GM18861 (cell line): ENCODE measurements at regions not wholly inside any gene's neighbourhood (a gene's known extent, or its start where the extent isn't known, plus 50 kb on each side); places are given as distances from the start of the nearest gene placed in this dataset.
A peak's percentile ranks its signal among the peaks of the same experiment; 100 is the strongest.

Experiments used
- ATAC-seq: cut with Tn5 transposase; IDR thresholded peaks from one replicate; pipeline ENCODE4 v1.9.1; 2021; ENCODE audit not compliant: unreplicated experiment

- peak; percentile 59 for ATAC-seq
Observed at GRCh38 chr5:107265193-107265592, 405.5 kb downstream of the EFNA5 start.

GRCh38 chr5:107263387-107264018, 407.2 kb downstream of the EFNA5 start:
- peak; percentile 56 for ATAC-seq

GRCh38 chr5:107257885-107258520, 412.7 kb downstream of the EFNA5 start:
- peak; percentile 85 for ATAC-seq

GRCh38 chr5:107254902-107255234, 415.9 kb downstream of the EFNA5 start:
- no peak for ATAC-seq

GRCh38 chr5:107254214-107254901, 416.4 kb downstream of the EFNA5 start:
- ATAC-seq, result no peak

GRCh38 chr5:107253246-107253645, 417.5 kb downstream of the EFNA5 start:
- ATAC-seq, result no peak

GRCh38 chr5:107251151-107251550, 419.6 kb downstream of the EFNA5 start:
- no peak for ATAC-seq

- no peak for ATAC-seq
Observed at GRCh38 chr5:107248066-107248695, 422.6 kb downstream of the EFNA5 start.

GRCh38 chr5:107247427-107247826, 423.3 kb downstream of the EFNA5 start:
- no peak for ATAC-seq

- no peak for ATAC-seq
Observed at GRCh38 chr5:107243220-107243579, 427.5 kb downstream of the EFNA5 start.

- ATAC-seq, result no peak
Observed at GRCh38 chr5:107242411-107243219, 428.1 kb downstream of the EFNA5 start.

GRCh38 chr5:107241841-107242240, 428.9 kb downstream of the EFNA5 start:
- ATAC-seq, result no peak

GRCh38 chr5:107235167-107235566, 435.6 kb downstream of the EFNA5 start:
- ATAC-seq, result no peak

GRCh38 chr5:107232788-107233187, 437.9 kb downstream of the EFNA5 start:
- ATAC-seq, result no peak

- ATAC-seq, result no peak
Observed at GRCh38 chr5:107232293-107232692, 438.4 kb downstream of the EFNA5 start.

- ATAC-seq, result no peak
Observed at GRCh38 chr5:107231191-107231590, 439.5 kb downstream of the EFNA5 start.

- ATAC-seq, result no peak
Observed at GRCh38 chr5:107230367-107230766, 440.4 kb downstream of the EFNA5 start.

- ATAC-seq, result no peak
Observed at GRCh38 chr5:107228226-107228625, 442.5 kb downstream of the EFNA5 start.

GRCh38 chr5:107224272-107224671, 446.5 kb downstream of the EFNA5 start:
- no peak for ATAC-seq

- no peak for ATAC-seq
Observed at GRCh38 chr5:107223066-107223465, 447.7 kb downstream of the EFNA5 start.

GRCh38 chr5:107219993-107220392, 450.7 kb downstream of the EFNA5 start:
- no peak for ATAC-seq
